ENCODE measurements at regions not wholly inside any gene's neighbourhood (a gene's known extent, or its start where the extent isn't known, plus 50 kb on each side); places are given as distances from the start of the nearest gene placed in this dataset.

DNA sequence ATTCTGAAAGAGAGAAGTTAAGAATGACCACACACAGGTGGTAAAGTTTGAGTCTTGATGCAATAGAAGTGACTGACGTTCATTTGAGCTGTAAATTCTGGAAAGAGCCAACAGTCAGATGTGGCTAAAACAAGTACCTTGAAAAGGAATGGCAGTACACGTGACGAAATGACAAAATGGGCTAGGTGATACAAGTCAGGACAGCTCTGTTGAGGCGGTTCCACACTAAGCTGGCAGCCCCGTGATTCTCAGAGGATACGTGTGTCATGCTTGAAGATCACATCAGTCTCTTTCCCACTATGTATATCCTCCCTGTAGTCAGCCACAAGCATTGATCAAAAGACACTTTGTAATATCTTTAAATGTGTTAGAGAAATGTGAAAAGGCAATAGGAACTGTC is 881.3 kb upstream of the ADGRL2 start:
- H3K9me3 ChIP-seq, result no peaks in the 10 kb centered on the region
- H3K4me3 ChIP-seq, result no peak overlapping the region
- DNase-seq (ENCODE audit: extremely low spot score), result no peak
- WGBS, result 92% methylated on average over 6 of the region's 6 CpGs
- intact Hi-C loops (cut with DNase I), result no loop called here
- peaks cover 0 to 6% (median 0%) of the 10 kb centered on the region in 4 donors for H3K4me1 ChIP-seq
- H3K27ac ChIP-seq (replicated peaks in 1 of 4), result no peak overlapping the region
- TF ChIP-seq, protein P1, sequence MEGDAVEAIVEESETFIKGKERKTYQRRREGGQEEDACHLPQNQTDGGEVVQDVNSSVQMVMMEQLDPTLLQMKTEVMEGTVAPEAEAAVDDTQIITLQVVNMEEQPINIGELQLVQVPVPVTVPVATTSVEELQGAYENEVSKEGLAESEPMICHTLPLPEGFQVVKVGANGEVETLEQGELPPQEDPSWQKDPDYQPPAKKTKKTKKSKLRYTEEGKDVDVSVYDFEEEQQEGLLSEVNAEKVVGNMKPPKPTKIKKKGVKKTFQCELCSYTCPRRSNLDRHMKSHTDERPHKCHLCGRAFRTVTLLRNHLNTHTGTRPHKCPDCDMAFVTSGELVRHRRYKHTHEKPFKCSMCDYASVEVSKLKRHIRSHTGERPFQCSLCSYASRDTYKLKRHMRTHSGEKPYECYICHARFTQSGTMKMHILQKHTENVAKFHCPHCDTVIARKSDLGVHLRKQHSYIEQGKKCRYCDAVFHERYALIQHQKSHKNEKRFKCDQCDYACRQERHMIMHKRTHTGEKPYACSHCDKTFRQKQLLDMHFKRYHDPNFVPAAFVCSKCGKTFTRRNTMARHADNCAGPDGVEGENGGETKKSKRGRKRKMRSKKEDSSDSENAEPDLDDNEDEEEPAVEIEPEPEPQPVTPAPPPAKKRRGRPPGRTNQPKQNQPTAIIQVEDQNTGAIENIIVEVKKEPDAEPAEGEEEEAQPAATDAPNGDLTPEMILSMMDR (IDR thresholded peaks at IDR 0.05), result no peak
- no peak for TF ChIP-seq POLR2A (IDR thresholded peaks at IDR 0.05; ENCODE audit: low read depth)
- no peak for TF ChIP-seq POLR2AphosphoS5 (IDR thresholded peaks at IDR 0.05)
- TF ChIP-seq EP300 (IDR thresholded peaks at IDR 0.05), result no peak
- H3K36me3 ChIP-seq, result no peaks in the 10 kb centered on the region
- no peaks in the 10 kb centered on the region for H3K27me3 ChIP-seq

DNA sequence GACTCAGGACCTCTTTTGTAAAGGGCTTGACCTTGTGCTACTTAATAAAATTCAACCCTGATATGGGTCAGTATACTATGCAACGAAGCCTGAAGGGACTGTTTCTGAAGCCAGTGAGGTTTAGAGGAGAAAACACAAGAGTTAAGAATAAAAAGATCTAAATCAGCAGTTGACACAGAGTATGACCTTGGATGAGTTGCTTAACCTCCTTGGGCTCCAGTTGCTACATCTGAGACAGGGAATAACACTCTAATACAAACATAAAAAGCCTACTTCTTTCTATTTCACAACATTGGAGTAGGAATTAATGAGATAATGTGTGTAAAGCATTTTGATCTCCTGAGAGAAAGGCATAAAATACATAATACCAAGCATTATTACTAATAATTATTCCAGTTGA is 882.4 kb upstream of the ADGRL2 start:
- H3K4me1 ChIP-seq, result peaks cover 0 to 6% (median 0%) of the 10 kb centered on the region in 4 donors
- 75% methylated on average over 1 of the region's 1 CpG for WGBS

DNA sequence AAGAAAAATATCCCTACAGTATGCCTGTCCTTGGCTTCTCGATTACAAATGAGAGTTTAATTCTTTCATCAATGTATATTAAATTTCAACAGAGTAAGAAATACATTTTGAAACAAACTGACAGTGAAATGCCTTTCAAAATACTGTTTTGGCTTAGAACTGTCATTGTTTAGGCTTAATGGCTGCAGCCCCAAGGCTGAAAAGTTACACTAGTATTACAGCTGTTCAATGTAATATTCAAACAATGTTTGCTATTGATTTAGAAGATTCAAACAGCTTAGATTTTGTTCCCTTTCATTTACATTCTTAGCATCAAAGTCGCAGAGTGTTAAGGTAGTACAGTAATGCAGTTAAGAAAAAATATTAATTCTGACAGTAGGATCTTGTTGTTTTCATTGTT is 882.9 kb upstream of the ADGRL2 start:
- Histone ChIP-seq H3K36me3 (no peaks in the 10 kb centered on the region), H3K4me3 (no peak overlapping the region), H3K27me3 (no peaks in the 10 kb centered on the region), H3K9me3 (no peaks in the 10 kb centered on the region), H3K4me1 (peaks cover 0 to 6% (median 0%) of the 10 kb centered on the region in 4 donors), H3K27ac (replicated peaks in 1 of 4) (no peak overlapping the region)
- DNase-seq (ENCODE audit: extremely low spot score), result no peak
- intact Hi-C loops (cut with DNase I), result no loop called here
- WGBS, result 41% methylated on average over 2 of the region's 2 CpGs
- TF ChIP-seq EP300 (IDR thresholded peaks at IDR 0.05), result no peak
- TF ChIP-seq, protein P1 (IDR thresholded peaks at IDR 0.05), result no peak
- TF ChIP-seq POLR2A (IDR thresholded peaks at IDR 0.05; ENCODE audit: low read depth), result no peak
- TF ChIP-seq POLR2AphosphoS5 (IDR thresholded peaks at IDR 0.05), result no peak

More for the DNA sequence above, 882.4 kb upstream of the ADGRL2 start:
- DNase-seq (ENCODE audit: extremely low spot score), result no peak
- H3K9me3 ChIP-seq, result no peaks in the 10 kb centered on the region
- no peak overlapping the region for H3K4me3 ChIP-seq
- H3K27me3 ChIP-seq, result no peaks in the 10 kb centered on the region
- H3K27ac ChIP-seq (replicated peaks in 1 of 4), result no peak overlapping the region
- intact Hi-C loops (cut with DNase I), result no loop called here
- no peaks in the 10 kb centered on the region for H3K36me3 ChIP-seq
- no peak for TF ChIP-seq EP300 (IDR thresholded peaks at IDR 0.05)
- TF ChIP-seq POLR2AphosphoS5 (IDR thresholded peaks at IDR 0.05), result no peak
- no peak for TF ChIP-seq POLR2A (IDR thresholded peaks at IDR 0.05; ENCODE audit: low read depth)
- TF ChIP-seq, protein P1 (IDR thresholded peaks at IDR 0.05), result no peak

DNA sequence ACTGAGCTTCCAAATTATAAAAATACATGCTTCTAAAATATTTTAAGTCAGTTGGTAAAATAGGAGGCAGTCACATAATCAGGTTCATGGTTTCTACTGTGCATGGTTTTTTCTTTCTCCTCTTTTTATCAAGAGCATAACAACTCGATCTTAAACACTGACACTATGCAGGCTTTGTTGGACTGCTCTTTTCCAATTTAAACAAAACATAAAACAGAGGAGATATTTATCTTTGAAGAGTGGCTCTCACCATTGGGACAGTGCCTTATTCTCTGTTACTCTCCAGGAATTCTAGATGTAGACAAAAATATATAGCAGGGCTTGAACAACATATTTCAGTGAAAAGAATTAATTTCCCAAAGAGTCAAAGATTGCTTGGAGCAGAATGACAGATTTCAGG is 883.5 kb upstream of the ADGRL2 start:
- Histone ChIP-seq H3K27me3 (no peaks in the 10 kb centered on the region), H3K9me3 (no peaks in the 10 kb centered on the region), H3K36me3 (no peaks in the 10 kb centered on the region), H3K4me3 (no peak overlapping the region), H3K4me1 (peaks cover 0 to 6% (median 0%) of the 10 kb centered on the region in 4 donors), H3K27ac (replicated peaks in 1 of 4) (no peak overlapping the region)
- WGBS, result 27% methylated on average over 1 of the region's 1 CpG
- no peak for TF ChIP-seq POLR2AphosphoS5 (IDR thresholded peaks at IDR 0.05)
- TF ChIP-seq, protein P1 (IDR thresholded peaks at IDR 0.05), result no peak
- no peak for TF ChIP-seq POLR2A (IDR thresholded peaks at IDR 0.05; ENCODE audit: low read depth)
- no peak for TF ChIP-seq EP300 (IDR thresholded peaks at IDR 0.05)
- intact Hi-C loops (cut with DNase I), result no loop called here
- DNase-seq (ENCODE audit: extremely low spot score), result no peak

DNA sequence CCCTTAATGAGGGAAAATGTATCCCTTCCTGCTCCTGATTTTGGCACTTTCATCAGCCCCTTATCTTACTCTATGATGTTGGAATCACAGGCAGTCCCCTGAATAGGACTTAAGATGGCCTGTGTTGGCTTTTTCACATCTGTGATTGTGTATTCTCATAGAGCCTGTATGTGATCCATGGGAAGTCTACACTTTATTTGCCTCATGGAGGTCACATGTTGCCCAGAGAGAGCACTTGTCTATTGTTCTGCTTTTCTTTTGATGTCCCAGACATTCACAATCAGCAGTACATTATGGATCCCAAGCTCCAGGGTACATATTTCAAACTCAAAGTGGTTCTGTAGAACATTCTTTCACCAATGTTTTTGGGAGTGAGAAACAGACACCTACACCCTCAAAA is 885.2 kb upstream of the ADGRL2 start:
- intact Hi-C loops (cut with DNase I), result no loop called here
- H3K36me3 ChIP-seq, result no peaks in the 10 kb centered on the region
- no peak overlapping the region for H3K4me3 ChIP-seq

More for the DNA sequence above, 885.2 kb upstream of the ADGRL2 start:
- no peaks in the 10 kb centered on the region for H3K27me3 ChIP-seq
- no peak overlapping the region for H3K27ac ChIP-seq (replicated peaks in 1 of 4)
- no peaks in the 10 kb centered on the region for H3K9me3 ChIP-seq
- no peak for DNase-seq (ENCODE audit: extremely low spot score)
- H3K4me1 ChIP-seq, result peaks cover 0 to 6% (median 0%) of the 10 kb centered on the region in 4 donors
- TF ChIP-seq, protein P1 (IDR thresholded peaks at IDR 0.05), result no peak
- no peak for TF ChIP-seq POLR2AphosphoS5 (IDR thresholded peaks at IDR 0.05)
- no peak for TF ChIP-seq EP300 (IDR thresholded peaks at IDR 0.05)
- no peak for TF ChIP-seq POLR2A (IDR thresholded peaks at IDR 0.05; ENCODE audit: low read depth)
